ENCODE measurements at regions not wholly inside any gene's neighbourhood (a gene's known extent, or its start where the extent isn't known, plus 50 kb on each side); places are given as distances from the start of the nearest gene placed in this dataset.

- no peak for TF ChIP-seq CTCF (conservative IDR thresholded peaks at IDR 0.05 in 1 of 2, IDR thresholded peaks at IDR 0.05 in 1 of 2; ENCODE audit: low read depth in 1 of 2, low read length in 2 of 2)
- no peak for TF ChIP-seq EZH2 (IDR thresholded peaks at IDR 0.05; ENCODE audit: low read length, missing control alignments)
Observed at GRCh38 chr7:25735674-25736242, 416.2 kb upstream of the NFE2L3 start.
